ENCODE measurements at regions not wholly inside any gene's neighbourhood (a gene's known extent, or its start where the extent isn't known, plus 50 kb on each side); places are given as distances from the start of the nearest gene placed in this dataset.

DNA sequence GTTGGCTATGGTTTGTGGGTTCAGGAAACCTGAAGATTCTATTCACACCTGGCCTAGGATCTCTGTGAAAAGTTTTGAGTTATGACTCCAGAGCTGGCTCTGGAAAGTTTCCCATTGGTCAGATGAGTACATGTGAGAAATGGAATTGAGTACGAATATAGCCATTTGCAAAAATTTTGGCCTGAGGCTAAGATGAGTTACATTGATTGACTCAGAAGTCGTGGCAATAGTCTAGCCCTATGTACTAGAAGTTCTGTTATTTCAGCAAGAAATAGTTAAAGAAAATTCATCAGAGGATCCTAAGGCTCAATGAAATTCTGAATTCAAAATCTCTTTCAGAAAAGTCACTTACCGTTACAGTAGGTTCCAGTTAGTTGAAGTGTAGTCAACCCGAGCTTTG is 109.9 kb downstream of the PTCSC3 start:
- H3K27me3 ChIP-seq (ENCODE audit: insufficient read depth, low read depth): no peaks in the 10 kb centered on the region
- peaks cover 10% of the 10 kb centered on the region; the same call in 1 of the 2 replicates for H3F3A ChIP-seq (ENCODE audit: insufficient read depth, low read depth)
- no peaks in the 10 kb centered on the region for H3K79me2 ChIP-seq (ENCODE audit: low read depth)
- DNase-seq: no peak
- no peaks in the 10 kb centered on the region for H4K20me1 ChIP-seq (ENCODE audit: insufficient read depth)
- H3K9me2 ChIP-seq (ENCODE audit: insufficient read depth): no peaks in the 10 kb centered on the region
- TF ChIP-seq EZH2 (IDR thresholded peaks at IDR 0.05; ENCODE audit: low read depth): no peak
- no peak for TF ChIP-seq CTCF (conservative IDR thresholded peaks at IDR 0.05)
- no peak overlapping the region for H2AFZ ChIP-seq
- H3K9me3 ChIP-seq (ENCODE audit: insufficient read depth, low read depth): no peaks in the 10 kb centered on the region
- H3K27ac ChIP-seq: no peak overlapping the region
- no TSS peak for BruUV-seq (replicated peaks)
- H3K4me1 ChIP-seq (replicated peaks; ENCODE audit: insufficient read depth): peaks cover 23% of the 10 kb centered on the region
- H3K4me3 ChIP-seq: no peak overlapping the region
- intact Hi-C loops (cut with micrococcal nuclease; ENCODE audit: unreplicated experiment): loop anchor here (5.0 to 10.0 kb wide), 2 partner anchors 62 to 239 kb away; partner anchors contain the start of gene BRMS1L
- ChIA-PET POLR2A (ENCODE audit: unreplicated experiment) (no interaction called here), CTCF (no interaction called here)
- no peak overlapping the region for H3K4me2 ChIP-seq
- no peaks in the 10 kb centered on the region for H3K36me3 ChIP-seq (ENCODE audit: low read depth)

DNA sequence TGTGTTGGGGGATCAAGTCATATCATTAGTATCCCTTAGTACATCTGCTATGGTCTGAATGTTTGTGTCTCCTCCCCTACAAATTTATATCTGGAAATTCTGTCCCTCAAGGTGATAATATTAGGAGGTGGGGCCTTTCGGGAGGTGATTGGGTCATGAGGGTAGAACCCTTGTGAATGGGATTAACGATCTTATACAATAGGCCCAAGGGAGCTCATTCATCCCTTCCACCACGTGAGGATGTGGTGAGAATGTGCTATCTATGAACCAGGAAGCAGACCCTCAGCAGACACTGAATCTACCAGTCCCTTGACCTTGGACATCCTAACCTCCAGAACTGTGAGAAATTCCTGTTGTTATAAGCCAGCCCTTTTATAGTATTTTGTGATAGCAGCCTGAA is 110.7 kb downstream of the PTCSC3 start:
- intact Hi-C loops (cut with micrococcal nuclease; ENCODE audit: unreplicated experiment): loop anchor here (5.0 to 10.0 kb wide), 2 partner anchors 61 to 239 kb away; partner anchors contain the start of gene BRMS1L
- TF ChIP-seq EZH2 (IDR thresholded peaks at IDR 0.05; ENCODE audit: low read depth): no peak
- Histone ChIP-seq H3K36me3 (ENCODE audit: low read depth) (no peaks in the 10 kb centered on the region), H3K27ac (no peak overlapping the region), H3K79me2 (ENCODE audit: low read depth) (no peaks in the 10 kb centered on the region), H3K4me1 (replicated peaks; ENCODE audit: insufficient read depth) (peaks cover 23% of the 10 kb centered on the region), H3K4me2 (no peak overlapping the region), H2AFZ (no peak overlapping the region), H3K27me3 (ENCODE audit: insufficient read depth, low read depth) (no peaks in the 10 kb centered on the region), H3F3A (ENCODE audit: insufficient read depth, low read depth) (peaks cover 10% of the 10 kb centered on the region; the same call in 1 of the 2 replicates), H4K20me1 (ENCODE audit: insufficient read depth) (no peaks in the 10 kb centered on the region), H3K9me3 (ENCODE audit: insufficient read depth, low read depth) (no peaks in the 10 kb centered on the region), H3K9me2 (ENCODE audit: insufficient read depth) (no peaks in the 10 kb centered on the region), H3K4me3 (no peak overlapping the region)
- BruUV-seq (replicated peaks): no TSS peak
- ChIA-PET CTCF (no interaction called here), POLR2A (ENCODE audit: unreplicated experiment) (no interaction called here)
- DNase-seq: no peak

DNA sequence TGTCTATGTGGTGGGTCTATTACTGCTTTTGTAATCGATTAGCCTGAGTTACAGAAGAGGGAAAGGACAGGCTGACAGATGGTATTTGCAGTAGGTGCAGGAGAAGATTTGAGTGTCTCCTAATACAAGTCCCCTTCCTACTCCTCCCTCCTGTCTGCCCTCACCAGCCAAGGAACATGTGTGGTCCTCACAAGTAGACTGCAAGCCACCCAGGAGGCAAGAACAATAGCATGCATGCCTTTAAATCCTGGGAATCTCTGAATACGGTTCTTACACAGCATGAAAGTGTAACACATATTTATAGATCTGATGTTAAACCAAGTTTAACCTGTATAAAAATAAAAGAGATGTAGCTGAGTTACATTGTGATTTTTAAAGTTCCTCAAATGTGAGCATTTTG is 117.0 kb downstream of the PTCSC3 start:
- peaks cover 8% of the 10 kb centered on the region for H3K4me1 ChIP-seq (replicated peaks; ENCODE audit: insufficient read depth)
- no peaks in the 10 kb centered on the region for H4K20me1 ChIP-seq (ENCODE audit: insufficient read depth)
- no TSS peak for BruUV-seq (replicated peaks)
- peaks cover 5% of the 10 kb centered on the region; the same call in 1 of the 2 replicates for H3F3A ChIP-seq (ENCODE audit: insufficient read depth, low read depth)
- no peaks in the 10 kb centered on the region for H3K36me3 ChIP-seq (ENCODE audit: low read depth)
- no peak for DNase-seq
- intact Hi-C loops (cut with micrococcal nuclease; ENCODE audit: unreplicated experiment): no loop called here
- H3K9me2 ChIP-seq (ENCODE audit: insufficient read depth): no peaks in the 10 kb centered on the region
- ChIA-PET CTCF (no interaction called here), POLR2A (ENCODE audit: unreplicated experiment) (interaction anchor here (0.6 kb wide), 1 partner anchor 109 kb away, joined by 8 read pairs; no protein-coding TSS in a partner anchor)
- H3K4me3 ChIP-seq: no peak overlapping the region
- H3K4me2 ChIP-seq: no peak overlapping the region
- no peaks in the 10 kb centered on the region for H3K79me2 ChIP-seq (ENCODE audit: low read depth)
- H3K9me3 ChIP-seq (ENCODE audit: insufficient read depth, low read depth): no peaks in the 10 kb centered on the region
- no peak overlapping the region for H3K27ac ChIP-seq
- H3K27me3 ChIP-seq (ENCODE audit: insufficient read depth, low read depth): no peaks in the 10 kb centered on the region
- TF ChIP-seq EZH2 (IDR thresholded peaks at IDR 0.05; ENCODE audit: low read depth): no peak
- TF ChIP-seq CTCF (conservative IDR thresholded peaks at IDR 0.05): no peak
- H2AFZ ChIP-seq: no peak overlapping the region

Data from PC-9 (cell line).